Stomach (tissue), 8 donors: ENCODE measurements at regions not wholly inside any gene's neighbourhood (a gene's known extent, or its start where the extent isn't known, plus 50 kb on each side); places are given as distances from the start of the nearest gene placed in this dataset.

Experiments
- DNase-seq, 2 donors: peaks; one replicate each; pipeline versions ENCODE4 v3.0.0 to v3.0.0-alpha.2; 2013 to 2019
- H3K27ac ChIP-seq, 5 donors: fragments of 200-600 bp in 4 of 5; sonication (generic) in 4 of 5; one replicate each; pipeline ENCODE4 v1.5.1; 2013 to 2019; ENCODE audit warnings: mild to moderate bottlenecking in 1 of 5, moderate library complexity in 1 of 5
- H3K27me3 ChIP-seq, 3 donors: fragments of 200-600 bp; sonication (generic); one replicate each; pipeline ENCODE4 v1.5.1; 2017 to 2019; ENCODE audit warnings: mixed run types in 1 of 3
- H3K36me3 ChIP-seq, 4 donors: fragments of 200-600 bp; sonication (generic); 1 replicate in 3 of 4; 2 replicates in 1 of 4; pipeline ENCODE4 v1.5.1; 2016 to 2019
- H3K4me1 ChIP-seq, 4 donors: fragments of 200-600 bp; sonication (generic); one replicate each; pipeline ENCODE4 v1.5.1; 2016 to 2019
- H3K4me3 ChIP-seq, 4 donors: fragments of 200-600 bp; sonication (generic) in 3 of 4; one replicate each; pipeline ENCODE4 v1.5.1; 2016 to 2019; ENCODE audit warnings: mild to moderate bottlenecking in 1 of 4
- H3K9me3 ChIP-seq, 4 donors: fragments of 200-600 bp; sonication (generic); one replicate each; pipeline ENCODE4 v1.5.1; 2016 to 2019
- EP300 ChIP-seq: sonication (generic); formaldehyde crosslinking; IDR thresholded peaks from one replicate; pipeline ENCODE4 v1.6.1; 2017; ENCODE audit warnings: antibody characterized with exemption
- POLR2A ChIP-seq, 4 donors: fragments of 450-650 bp; IDR thresholded peaks; one replicate each; pipeline ENCODE4 v1.6.1; 2016; ENCODE audit warnings: antibody characterized with exemption in 4 of 4, control low read depth in 2 of 4, mild to moderate bottlenecking in 1 of 4, moderate library complexity in 1 of 4
- POLR2AphosphoS5 ChIP-seq, 3 donors: sonication (generic); formaldehyde crosslinking; IDR thresholded peaks; one replicate each; pipeline ENCODE4 v1.6.1; 2016; ENCODE audit warnings: antibody characterized with exemption in 3 of 3
- WGBS, 5 donors: extraction: QIAGEN DNeasy Blood & Tissue Kit in 3 of 5; methylation state at CpG; one replicate each; pipeline versions ENCODE4 v1.1.5 to v1.1.7; 2013 to 2018; 5-methylcytosine and 5-hydroxymethylcytosine counted together
- intact Hi-C: fragments of 100-400 bp; cut with DNase I; formaldehyde crosslinking; loops from one replicate; pipeline ENCODE4 v1.15.1; 2023; ENCODE audit warnings: low total_unique reads
- TF ChIP-seq, protein P1 (sequence below), 7 experiments: fragments of 450-650 bp in 4 of 7; fragments of 200-600 bp in 3 of 7; sonication (generic) in 3 of 7; IDR thresholded peaks; one replicate each; pipeline ENCODE4 v1.5.1; 2016 to 2019; ENCODE audit warnings: antibody characterized with exemption in 7 of 7, control low read depth in 2 of 7, mild to moderate bottlenecking in 1 of 7
- donor health status: healthy with polysubstance abuse.
- donor health status: Bipolar disorder and iron deficiency.
- donor health status: healthy.

DNA sequence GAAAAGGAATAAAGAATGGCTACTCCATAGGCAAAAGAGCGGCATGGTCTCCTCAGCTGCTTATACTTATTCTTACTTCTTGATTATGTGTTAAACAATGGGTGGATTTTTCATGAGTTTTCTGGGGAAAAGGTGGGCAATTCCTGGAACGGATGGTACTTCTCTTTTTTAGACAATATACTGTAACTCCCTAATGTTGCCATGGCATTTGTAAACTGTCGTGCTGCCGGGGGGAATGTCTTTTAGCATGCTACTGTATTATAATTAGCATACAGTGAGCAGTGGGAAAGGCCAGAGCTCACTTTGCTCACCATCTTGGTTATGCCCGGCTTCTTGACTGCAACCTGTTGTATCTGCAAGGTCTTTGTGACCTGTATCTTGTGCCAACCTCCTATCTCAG is 372.1 kb upstream of the AKR1E2 start:
- intact Hi-C loops, result no loop called here
- peaks cover 0 to 12% (median 2%) of the 10 kb centered on the region in 4 donors for H3K4me1 ChIP-seq
- 66 to 93% (median 89%) methylated on average over 5 of the region's 5 CpGs for WGBS, 5 donors

DNA sequence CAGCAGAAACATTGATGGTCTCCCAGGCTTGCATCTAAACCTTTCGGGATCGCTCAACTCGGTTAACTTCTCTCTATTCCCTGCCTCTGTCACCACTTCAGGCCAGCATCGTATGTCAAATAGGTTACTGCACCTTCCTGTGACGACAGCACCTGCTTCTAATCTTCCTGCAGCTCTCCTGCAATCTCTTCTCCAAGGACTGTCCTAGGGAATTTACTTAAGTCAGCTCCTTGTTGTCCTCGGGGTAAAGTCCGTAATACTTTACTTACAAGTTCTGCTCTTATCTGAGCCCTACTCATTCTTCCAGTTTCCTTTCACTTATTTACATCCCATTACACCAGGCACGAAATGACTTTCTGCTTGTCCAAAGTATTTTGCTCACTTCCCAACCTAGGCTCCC is 372.7 kb upstream of the AKR1E2 start:
- WGBS, 5 donors, result 52 to 68% (median 66%) methylated on average over 8 of the region's 8 CpGs
- DNase-seq, result peak in 1 of 2 donors; percentile 49
- Histone ChIP-seq H3K27ac (no peak overlapping the region), H3K4me1 (peaks cover 0 to 12% (median 2%) of the 10 kb centered on the region in 4 donors), H3K36me3 (no peaks in the 10 kb centered on the region), H3K27me3 (no peaks in the 10 kb centered on the region), H3K9me3 (no peaks in the 10 kb centered on the region), H3K4me3 (no peak overlapping the region)
- intact Hi-C loops, result no loop called here
- TF ChIP-seq, protein P1, sequence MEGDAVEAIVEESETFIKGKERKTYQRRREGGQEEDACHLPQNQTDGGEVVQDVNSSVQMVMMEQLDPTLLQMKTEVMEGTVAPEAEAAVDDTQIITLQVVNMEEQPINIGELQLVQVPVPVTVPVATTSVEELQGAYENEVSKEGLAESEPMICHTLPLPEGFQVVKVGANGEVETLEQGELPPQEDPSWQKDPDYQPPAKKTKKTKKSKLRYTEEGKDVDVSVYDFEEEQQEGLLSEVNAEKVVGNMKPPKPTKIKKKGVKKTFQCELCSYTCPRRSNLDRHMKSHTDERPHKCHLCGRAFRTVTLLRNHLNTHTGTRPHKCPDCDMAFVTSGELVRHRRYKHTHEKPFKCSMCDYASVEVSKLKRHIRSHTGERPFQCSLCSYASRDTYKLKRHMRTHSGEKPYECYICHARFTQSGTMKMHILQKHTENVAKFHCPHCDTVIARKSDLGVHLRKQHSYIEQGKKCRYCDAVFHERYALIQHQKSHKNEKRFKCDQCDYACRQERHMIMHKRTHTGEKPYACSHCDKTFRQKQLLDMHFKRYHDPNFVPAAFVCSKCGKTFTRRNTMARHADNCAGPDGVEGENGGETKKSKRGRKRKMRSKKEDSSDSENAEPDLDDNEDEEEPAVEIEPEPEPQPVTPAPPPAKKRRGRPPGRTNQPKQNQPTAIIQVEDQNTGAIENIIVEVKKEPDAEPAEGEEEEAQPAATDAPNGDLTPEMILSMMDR (IDR thresholded peaks at IDR 0.05), result no peak
- TF ChIP-seq EP300, result no peak
- TF ChIP-seq POLR2A (IDR thresholded peaks at IDR 0.05), result no peak
- TF ChIP-seq POLR2AphosphoS5 (IDR thresholded peaks at IDR 0.05), result no peak

More for the DNA sequence above, 372.1 kb upstream of the AKR1E2 start:
- H3K36me3 ChIP-seq, result no peaks in the 10 kb centered on the region
- no peak overlapping the region for H3K27ac ChIP-seq
- H3K9me3 ChIP-seq, result no peaks in the 10 kb centered on the region
- H3K27me3 ChIP-seq, result no peaks in the 10 kb centered on the region
- TF ChIP-seq POLR2A (IDR thresholded peaks at IDR 0.05), result no peak
- no peak for TF ChIP-seq POLR2AphosphoS5 (IDR thresholded peaks at IDR 0.05)
- TF ChIP-seq EP300, result no peak
- TF ChIP-seq, protein P1 (IDR thresholded peaks at IDR 0.05), result no peak
- DNase-seq, result no peak
- no peak overlapping the region for H3K4me3 ChIP-seq

DNA sequence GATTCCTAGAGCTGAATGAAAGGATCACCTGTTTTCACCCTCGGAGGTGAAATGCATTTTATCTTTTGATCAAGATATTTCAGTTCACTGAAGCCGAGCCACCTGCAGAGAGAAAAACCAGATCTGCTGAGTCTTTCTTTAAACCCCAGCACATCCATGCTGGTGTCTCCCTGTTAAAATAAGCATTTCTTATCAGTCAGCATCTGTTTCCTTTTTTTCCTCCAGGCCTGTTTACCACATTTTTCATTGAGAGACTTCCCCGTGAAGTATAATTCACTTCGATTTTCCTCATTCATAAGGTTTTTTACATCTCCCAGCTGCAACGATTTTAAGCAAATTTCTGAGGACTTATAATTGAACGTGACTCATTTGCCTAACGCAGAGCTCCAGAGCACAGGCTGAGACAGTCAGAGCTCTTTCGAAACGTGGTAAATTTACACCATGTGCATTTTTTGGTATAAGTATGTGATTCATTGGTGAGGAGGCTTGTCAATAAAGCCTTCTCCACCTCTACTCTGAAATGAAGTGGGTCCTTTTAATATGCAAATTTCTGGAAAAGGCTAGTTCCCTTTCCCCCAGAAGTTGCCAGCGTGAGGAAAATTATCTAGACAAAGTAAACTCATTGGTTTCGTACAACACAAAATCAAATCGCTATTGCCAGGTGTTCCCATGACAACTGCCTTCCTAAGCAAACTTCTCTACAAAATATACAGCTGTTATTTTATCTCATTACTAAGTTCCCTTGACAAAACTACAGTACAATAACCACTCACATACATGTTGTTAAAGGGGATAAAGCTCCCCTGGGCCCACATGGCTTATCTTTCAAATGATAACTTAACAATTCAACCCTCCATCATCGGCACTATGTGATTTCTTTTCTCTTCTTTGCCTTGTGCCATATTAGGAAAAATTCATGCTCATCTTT is 374.8 kb upstream of the AKR1E2 start:
- peaks cover 0 to 12% (median 2%) of the 10 kb centered on the region in 4 donors for H3K4me1 ChIP-seq
- no peaks in the 10 kb centered on the region for H3K9me3 ChIP-seq
- H3K27ac ChIP-seq, result no peak overlapping the region
- H3K36me3 ChIP-seq, result no peaks in the 10 kb centered on the region
- WGBS, 5 donors, result 16 to 37% (median 31%) methylated on average over 13 of the region's 13 CpGs
- DNase-seq, result peak in 1 of 2 donors; percentile 73
- TF ChIP-seq EP300 (no peak), POLR2A (IDR thresholded peaks at IDR 0.05) (no peak), POLR2AphosphoS5 (IDR thresholded peaks at IDR 0.05) (no peak)
- TF ChIP-seq, protein P1 (IDR thresholded peaks at IDR 0.05), result no peak
- no peak overlapping the region for H3K4me3 ChIP-seq
- H3K27me3 ChIP-seq, result no peaks in the 10 kb centered on the region
- intact Hi-C loops, result no loop called here

DNA sequence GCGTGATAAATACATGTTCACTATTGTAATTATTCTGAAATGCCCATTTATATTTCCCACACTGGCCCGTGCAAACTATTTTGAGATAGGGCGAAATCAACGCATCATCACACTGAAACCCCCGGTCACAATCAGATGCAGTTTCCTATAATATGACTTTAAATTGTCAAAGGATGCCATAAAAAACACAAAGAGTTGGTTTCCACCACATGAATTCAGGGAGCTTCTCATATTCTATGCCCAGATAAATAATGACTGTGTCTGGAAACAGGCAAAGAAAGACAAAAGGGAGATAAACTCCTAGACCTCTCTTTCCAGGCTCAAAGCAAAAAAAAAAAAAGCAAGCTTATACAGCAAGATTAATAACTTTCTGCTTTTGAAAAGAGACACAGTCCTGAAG is 375.8 kb upstream of the AKR1E2 start:
- 95 to 98% (median 97%) methylated on average over 5 of the region's 5 CpGs for WGBS, 5 donors
- Histone ChIP-seq H3K27ac (no peak overlapping the region), H3K9me3 (no peaks in the 10 kb centered on the region), H3K4me1 (peaks cover 0 to 12% (median 2%) of the 10 kb centered on the region in 4 donors), H3K27me3 (no peaks in the 10 kb centered on the region), H3K36me3 (no peaks in the 10 kb centered on the region), H3K4me3 (no peak overlapping the region)
- no peak for TF ChIP-seq POLR2A (IDR thresholded peaks at IDR 0.05)
- TF ChIP-seq EP300, result no peak
- no peak for TF ChIP-seq POLR2AphosphoS5 (IDR thresholded peaks at IDR 0.05)
- TF ChIP-seq, protein P1 (IDR thresholded peaks at IDR 0.05), result no peak
- intact Hi-C loops, result no loop called here
- DNase-seq, result no peak
